OCI-LY1 (cell line): ENCODE measurements at regions not wholly inside any gene's neighbourhood (a gene's known extent, or its start where the extent isn't known, plus 50 kb on each side); places are given as distances from the start of the nearest gene placed in this dataset.

ENCODE experiments used
- CTCF ChIP-seq: fragments of 200-600 bp; sonication (generic), shearing (Covaris generic); IDR thresholded peaks from 2 replicates; pipeline ENCODE4 v1.5.1; 2017; ENCODE audit warnings: mild to moderate bottlenecking, antibody characterized with exemption, low read length, moderate library complexity, mixed read lengths
- EZH2 ChIP-seq: fragments of 200-600 bp; sonication (generic), shearing (Covaris generic); IDR thresholded peaks from 2 replicates; pipeline ENCODE4 v1.8.0; 2017; ENCODE audit warnings: borderline replicate concordance, mixed run types, mild to moderate bottlenecking, antibody characterized with exemption, low read length, moderate library complexity, mixed read lengths

GRCh38 chr6:105862936-105863607 lies 223.1 kb upstream of the PRDM1 start:
- TF ChIP-seq CTCF (no peak), EZH2 (no peak)
